GM19395 (cell line): ENCODE measurements at regions not wholly inside any gene's neighbourhood (a gene's known extent, or its start where the extent isn't known, plus 50 kb on each side); places are given as distances from the start of the nearest gene placed in this dataset.
A peak's percentile ranks its signal among the peaks of the same experiment; 100 is the strongest.

Experiments
- ATAC-seq: cut with Tn5 transposase; IDR thresholded peaks from one replicate; pipeline ENCODE4 v1.9.1; 2021; ENCODE audit warnings: mild to moderate bottlenecking, moderate library complexity; ENCODE audit not compliant: unreplicated experiment

DNA sequence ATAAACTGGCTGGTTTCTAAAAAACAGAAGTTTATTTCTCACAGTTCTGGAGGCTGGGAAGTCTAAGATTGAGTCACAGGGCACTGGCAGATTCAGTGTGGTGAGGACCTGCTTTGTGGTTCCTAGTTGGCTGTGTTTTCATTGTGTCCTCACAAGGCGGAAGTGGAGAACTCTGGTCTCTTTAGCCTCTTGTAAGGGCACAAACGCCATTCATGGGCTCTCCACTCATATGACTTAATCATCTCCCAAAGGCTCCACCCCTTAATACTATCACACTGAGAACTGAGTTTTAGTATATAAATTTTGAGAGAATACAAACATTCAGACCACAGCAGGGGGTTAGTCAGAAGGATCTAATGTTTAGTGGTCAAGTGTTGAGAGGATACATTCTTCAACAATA lies 208.2 kb downstream of the SEC61B start:
- ATAC-seq = no peak

DNA sequence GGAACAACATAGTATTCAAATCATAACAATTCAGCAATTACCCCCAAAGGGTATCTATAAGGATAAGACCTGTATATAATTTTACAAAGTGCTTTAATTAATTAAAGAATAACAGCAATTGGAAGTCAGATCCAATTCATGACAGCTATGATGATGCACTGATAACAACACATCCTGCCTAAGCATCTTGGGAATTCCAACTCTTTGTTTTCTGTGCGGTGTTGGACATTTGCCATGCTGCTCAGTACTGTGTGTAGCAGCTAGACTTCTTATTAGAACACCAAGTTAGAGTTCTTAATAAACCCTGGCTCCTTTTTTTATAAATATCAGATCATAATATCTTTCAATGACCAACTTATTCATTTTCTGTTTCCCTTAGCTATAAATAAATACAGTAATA lies 209.0 kb downstream of the SEC61B start:
- ATAC-seq = no peak

DNA sequence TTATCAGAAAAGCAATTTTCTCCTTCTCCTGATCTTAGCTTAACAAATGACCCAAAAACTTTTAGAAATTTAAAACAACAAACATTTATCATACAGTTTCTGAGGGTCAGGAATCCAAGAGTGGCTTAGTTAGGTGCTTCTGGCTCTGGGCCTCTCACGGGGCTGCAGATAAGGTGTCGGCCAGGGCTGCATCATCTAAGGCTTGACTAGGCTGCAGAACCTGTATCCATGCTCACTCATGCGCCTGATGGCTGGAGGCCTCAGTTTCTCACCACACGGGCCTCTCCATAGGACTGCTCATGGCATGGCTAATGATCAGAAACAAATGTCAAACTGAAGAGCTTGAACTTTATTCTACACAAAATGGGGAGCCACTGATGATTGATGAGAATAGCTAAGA lies 210.0 kb downstream of the SEC61B start:
- no peak for ATAC-seq

DNA sequence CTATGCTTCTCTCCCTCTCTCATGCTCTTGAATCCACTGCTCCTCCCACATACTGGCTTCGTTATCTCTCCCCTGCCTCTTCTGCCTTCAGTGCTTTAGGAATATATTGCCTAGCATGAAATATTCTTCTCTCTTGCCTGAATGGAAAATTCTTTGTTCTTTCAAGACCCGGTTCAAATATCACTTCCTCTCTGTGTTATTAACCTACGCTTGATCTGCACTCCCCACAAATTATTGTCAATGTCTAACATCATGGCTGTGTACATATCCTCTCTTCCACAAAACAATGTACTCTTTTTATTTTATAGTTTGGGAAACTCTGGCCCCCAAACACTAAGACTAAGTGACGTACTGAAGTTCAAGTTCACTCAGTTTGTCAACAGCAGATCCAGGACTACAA lies 211.0 kb downstream of the SEC61B start:
- ATAC-seq = no peak

DNA sequence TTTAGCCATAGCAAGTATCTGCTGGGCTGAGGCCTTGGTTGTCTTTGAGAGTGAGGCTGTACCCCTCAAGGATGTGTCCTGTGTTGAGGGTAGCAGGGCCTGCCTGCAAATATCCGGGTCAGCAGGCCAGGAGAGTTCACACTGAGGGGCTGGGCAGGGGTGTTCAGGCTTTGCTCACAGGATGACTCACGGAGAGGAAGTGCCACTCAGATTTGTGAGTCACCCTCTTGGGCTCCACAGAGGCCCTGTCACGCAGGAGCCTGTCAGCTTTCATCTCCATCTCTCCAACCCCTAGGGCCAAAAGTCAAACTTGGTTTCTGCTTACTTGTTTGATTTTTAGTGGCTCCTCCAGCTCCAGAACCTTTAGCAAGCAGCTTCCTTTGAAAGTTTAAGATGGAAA lies 211.5 kb downstream of the SEC61B start:
- peak; percentile 99 for ATAC-seq

DNA sequence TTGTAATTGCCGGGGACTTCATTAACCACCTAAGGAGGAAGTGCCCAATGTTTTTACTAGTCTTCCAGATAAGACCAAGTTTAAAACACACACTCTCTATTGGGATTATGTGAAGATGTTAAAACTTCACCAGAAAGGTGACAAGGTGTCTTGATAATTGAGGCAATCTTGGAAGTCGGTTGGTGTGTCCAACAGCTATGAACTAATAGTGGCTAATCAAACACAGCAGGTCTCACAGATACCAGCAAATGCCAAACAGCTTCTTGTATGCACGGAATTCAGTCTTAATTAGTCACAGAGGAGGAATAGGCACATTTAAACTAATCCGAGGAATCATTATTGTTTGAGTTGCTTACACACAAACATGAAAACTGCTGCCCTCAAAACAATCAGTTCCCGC lies 214.5 kb downstream of the SEC61B start:
- no peak for ATAC-seq

DNA sequence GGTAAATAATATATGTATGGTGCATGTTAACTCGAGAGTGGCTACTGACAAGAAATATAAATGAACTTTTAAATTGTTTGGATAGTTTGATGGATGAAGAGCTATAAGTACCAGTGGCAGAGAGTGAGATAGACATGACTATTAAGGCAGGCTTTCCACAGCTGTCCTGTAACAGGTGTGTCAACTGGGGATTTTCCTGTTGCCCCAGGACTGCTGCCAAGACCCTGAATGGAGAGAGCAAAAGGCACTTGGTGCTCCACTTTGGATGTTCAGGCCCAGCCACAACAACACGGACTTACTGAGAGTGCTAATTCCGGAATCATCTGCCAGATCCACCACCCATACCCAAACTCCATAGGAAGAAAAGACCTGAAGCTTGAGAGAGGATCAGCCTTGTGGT lies 215.1 kb downstream of the SEC61B start:
- no peak for ATAC-seq

DNA sequence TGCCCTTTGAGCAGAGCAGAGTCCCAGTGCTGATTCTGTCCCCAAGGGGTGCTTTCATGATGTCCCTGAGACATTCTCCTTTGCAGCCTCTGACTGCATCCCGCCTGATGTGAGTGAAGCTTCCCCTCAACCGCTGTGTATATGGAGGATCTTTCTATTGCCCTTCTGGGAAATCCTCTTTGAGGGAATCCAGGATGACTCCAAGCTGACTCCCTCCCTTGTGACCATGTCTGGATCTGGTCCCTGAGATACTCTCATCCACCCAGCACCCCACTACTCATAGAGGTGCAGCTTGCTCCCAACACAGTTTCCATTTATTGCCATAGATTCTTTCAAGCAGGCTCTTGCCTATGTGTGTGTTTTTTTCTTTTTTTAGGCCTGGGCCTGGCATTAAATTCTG lies 216.5 kb downstream of the SEC61B start:
- no peak for ATAC-seq

DNA sequence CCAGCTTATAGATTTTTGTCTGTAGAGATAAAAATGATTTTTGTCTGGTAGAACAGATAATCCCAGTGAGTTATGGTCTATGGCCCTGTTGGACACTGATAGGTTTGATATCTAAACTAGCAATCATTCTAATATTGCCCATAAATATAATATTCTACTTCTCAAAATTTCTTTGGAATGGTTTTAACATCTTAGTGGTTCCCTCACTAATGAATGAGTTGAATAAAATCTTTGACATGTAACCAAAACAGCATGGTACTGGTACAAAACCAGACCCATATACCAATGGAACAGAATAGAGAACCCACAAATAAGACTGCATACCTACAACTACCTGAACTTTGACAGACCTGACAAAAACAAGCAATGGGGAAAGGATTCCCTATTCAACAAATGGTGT lies 219.7 kb downstream of the SEC61B start:
- ATAC-seq = no peak

DNA sequence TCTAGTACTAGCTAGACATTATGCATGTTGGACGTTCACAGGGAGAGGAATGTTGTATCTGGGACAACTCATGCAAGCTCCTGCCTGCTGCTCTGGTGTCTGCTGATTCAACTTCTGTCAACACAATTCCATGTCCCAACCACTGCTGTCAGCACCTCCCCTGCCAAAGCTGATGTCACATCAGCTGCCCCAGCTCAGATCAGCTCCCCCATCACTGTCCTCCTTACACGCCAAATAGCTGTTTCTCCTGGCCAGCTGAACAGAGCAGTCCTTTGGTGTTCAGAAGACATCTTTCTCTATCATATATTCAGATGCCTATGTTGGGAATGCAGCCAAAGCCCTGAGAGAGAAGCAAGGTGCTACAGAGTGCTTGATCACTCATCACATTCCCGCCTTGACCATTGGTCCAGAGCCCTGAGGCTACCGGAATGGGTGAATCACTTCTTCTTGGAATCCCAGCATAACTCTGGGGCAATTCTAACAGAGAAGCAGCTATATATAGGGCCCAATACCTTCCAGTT lies 223.3 kb downstream of the SEC61B start:
- ATAC-seq = no peak

DNA sequence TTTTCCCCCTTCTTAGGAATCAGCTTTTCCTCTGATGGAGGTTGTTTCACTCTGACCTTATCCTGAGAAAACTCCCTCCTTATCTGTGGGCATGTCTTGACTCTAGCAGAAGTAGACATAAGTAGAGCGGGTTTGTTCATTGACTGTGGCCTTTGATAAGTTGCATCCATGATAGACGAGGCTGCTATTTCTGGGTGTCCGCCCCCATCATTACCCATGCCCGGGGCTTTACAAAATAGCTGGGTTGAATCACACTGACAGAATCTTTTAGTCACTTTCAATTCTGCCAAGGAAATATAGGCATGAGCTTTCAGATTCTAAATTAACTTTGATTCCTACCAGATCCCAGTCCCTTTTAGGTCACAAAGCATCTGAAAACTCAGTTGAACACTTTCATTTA lies 223.8 kb downstream of the SEC61B start:
- ATAC-seq = no peak

DNA sequence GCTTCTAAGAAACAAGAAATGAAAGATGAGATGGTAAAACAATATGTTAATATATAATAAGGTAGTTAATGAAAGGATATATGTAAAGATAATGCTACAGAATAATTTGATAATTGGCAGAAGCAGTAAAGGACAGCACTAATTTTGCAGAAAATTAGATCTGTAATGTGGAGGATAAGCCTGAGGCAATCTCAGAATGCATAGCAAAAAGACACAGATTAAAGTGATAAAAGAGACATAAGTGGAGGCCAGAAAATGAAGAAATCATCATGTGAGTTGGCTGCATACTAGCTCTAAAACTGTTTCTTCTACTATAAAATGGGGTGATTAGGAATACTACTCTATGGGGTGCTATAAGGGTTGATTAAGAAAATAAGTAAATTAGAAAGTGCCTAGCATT lies 225.9 kb downstream of the SEC61B start:
- no peak for ATAC-seq

DNA sequence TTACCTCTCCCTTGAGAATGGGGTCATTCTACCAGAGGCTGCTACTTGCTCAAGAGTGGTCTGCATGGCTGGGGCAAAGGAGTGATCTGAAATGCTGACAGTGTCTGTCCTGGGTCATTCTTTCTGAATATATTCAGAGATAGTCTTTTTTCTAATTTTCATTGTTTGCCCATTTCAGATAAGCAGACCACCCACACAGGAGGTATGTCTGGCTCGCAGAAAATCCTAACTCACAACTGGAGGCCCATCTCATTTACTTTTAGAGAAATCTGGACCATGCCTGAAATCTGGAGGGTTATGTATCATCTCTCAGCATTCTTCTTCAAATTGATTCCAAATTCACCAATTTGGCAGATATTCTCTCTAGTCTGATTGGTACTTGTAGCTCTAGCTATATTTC lies 227.6 kb downstream of the SEC61B start:
- ATAC-seq = no peak

DNA sequence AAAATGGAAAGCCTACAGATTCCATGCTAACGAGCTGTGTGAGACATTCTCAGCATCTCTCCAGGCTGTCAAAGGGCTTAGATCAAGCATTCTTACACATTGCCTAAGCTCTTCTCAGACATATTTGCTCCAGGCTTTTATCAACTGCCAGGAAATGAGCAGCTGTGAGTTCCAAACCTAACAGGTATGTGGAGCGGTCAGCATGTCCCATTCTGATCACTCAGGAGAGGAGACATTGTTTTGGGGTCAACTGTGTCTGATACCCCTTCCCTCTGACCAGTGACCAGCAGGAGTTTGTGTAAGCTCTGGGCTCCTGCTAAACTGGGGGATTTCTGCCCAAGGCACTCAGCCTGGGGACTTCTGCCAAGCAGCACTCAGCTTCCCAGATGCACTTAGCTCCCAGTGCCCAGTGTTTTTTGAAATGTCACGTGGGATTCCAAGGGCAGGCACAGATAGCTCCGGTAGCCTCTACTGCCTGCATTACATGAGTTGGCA lies 229.1 kb downstream of the SEC61B start:
- no peak for ATAC-seq

DNA sequence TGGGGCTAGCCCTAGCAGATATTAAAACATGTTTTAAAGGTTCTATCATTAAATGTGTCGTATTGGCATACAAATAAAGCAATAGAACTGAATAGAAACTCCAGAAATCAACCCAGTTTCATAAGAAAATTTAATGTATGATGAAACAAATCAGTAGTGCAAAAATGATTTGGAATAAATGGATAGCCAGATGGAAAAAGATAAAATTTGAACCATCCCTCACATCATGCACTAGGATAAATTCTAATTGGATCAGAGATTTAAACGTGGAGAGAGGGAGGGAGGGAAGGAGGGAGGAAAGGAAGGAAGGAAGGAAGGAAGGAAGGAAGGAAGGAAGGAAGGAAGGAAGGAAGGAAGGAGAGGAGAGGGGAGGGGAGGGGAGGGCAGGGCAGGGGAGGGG lies 235.3 kb downstream of the SEC61B start:
- ATAC-seq = no peak

DNA sequence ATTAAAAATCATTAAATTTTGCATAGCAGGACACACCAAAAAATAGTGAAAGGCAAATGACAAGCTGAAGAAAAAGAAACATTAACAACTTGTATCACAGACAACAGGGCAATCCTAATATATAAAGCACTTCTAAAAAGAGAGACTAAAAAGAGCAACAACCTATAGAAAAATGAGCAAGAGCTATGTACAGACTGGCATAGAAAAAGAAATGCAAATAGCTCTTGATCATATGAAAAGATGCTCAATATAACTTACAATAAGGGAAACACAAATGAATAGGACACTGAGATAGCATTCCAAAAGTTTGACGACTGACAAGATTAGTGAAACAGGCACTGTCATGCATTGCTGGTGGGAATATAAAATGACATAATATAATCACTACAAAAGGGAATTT lies 235.9 kb downstream of the SEC61B start:
- no peak for ATAC-seq

DNA sequence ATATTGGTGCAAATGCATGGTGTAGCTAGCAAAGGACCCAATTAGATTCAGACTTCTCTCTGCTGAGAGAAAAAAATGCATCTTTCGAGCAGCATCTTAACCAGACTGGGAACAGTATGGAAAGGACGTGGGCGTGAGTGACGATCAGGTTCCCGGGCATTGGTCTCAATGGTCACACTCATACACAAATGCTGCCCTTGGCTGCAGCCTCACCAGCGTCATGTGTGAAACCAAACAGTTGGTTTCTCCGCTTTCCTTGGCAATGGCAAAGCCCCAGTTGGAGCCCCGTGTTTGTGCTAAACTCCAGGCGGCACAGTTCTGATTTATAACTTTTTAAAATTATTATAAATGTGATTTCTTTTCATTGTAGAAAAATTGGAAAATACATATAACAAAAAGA lies 237.8 kb downstream of the SEC61B start:
- ATAC-seq = no peak

DNA sequence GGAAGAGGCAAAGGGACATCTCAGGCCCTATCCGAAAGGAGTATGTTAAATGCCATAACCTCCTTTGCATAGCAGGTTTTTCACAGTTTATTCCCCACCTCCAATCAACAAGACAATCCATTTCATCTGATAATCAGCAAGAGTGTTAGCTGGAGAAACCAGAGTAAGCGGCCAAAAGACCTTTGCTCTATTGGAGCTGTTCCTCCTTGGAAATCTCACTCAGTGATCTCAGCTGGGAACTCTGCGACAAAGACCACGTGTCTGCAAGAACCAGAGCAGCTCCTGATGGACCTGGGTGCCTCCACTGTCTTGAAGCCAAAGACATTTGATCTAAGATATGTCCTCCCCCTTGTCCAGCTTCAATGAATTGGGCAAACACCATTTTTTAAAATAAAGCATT lies 241.0 kb downstream of the SEC61B start:
- no peak for ATAC-seq

DNA sequence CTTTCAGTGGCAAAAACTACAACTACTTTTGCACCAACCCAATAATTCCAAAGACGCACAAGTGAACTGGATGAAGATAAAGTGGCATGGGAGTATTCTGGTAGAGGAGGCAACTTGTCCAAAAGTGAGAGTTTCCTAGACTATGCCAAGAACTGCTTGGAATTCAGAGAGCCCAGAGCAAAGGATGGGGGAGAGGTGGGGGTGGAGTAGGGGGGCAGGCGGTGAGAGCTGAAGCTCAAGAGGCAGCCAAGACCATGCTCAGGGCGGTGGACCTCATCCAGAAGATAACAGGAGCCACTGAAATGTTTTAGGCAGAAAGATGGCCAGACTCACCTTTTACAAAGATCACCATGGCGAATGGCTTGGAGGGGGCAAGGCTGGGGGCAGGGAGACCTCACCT lies 242.5 kb downstream of the SEC61B start:
- no peak for ATAC-seq

DNA sequence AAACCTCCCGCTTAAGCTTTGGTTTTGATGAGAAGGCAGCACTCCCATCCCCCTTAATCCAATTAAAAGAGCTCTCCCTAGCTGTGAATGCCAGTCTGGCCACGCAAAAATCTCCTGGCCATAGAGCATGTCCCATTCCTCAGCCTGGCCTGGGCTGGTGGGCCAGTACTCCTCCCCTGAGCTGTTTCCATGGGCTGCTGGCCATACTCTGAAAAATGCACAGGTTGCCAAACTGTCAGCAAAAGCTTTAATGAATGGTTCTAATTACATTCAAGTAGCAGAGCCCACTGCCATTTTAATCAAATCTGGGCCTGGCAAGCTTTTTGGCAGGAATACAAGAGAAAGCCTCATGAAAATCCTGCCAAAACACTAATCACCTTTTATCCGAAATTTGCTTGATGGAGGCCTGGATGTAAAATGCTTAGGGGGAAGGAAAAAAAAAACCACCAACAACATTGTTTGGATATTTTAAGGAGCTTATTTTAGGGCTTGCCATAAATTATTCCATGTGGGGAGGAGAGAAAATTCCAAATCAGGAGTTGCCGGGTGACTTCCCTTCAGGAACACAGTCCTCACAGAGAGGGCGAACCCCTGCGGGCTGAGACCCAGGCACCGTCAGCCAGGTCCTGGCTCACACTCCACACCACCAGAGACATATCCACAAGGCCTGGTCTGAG lies 243.3 kb downstream of the SEC61B start:
- ATAC-seq = no peak

DNA sequence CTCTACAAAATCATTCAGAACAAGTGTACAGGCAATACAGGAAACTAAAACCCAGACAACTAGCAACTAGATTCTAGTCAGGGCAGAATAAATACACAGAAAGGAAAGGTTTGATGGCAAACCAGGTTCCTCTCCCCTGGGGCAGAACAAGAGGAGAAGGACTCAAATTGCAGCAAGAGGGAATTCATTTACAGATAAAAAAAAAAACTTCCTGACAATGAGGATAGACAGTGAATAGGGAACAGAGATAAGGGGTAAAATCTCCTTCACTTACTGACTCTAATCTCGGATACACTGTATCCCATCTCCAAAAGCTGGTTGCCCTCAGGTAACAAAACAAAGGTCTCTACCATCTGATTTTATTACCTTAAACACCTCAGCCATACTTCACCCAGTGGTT lies 244.0 kb downstream of the SEC61B start:
- ATAC-seq = no peak

DNA sequence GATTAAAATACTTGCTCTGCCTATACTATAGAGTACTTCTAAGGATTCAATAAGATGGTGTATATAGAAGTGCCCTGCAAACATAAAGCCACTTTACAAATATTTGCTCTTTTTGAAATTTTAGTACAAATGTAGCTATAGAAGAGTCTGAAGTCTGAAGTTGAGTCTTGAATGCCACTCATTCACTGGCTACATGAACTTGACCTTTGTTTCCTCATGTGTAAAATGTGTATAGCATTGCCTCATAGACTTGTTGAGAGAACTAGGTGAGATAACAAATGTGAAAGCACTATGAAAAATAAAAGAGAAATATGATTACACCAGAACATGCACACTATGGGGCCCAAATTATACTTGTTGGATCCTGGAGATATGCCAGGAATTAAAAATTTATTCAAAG lies 244.7 kb downstream of the SEC61B start:
- no peak for ATAC-seq

DNA sequence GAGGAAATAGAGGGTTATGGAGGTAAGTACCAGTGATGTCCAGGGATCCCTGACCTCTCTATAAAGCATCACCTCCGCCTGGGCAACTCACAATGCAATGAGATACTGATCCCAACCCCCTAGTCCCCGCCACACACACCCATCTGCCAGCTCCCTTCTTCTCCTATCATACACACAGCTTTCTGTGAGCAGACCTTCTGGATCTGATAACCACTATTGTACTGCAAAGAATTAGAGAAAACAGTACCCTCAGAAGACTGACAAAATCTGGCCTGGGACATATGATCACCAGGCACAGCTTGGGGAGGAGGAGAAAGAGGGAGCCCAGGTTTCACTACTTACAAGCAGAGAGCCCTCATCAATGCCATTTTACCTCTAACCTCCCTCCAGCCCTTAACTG lies 249.0 kb downstream of the SEC61B start:
- no peak for ATAC-seq
